Brain microvascular endothelial cell (primary cell): ENCODE measurements at regions not wholly inside any gene's neighbourhood (a gene's known extent, or its start where the extent isn't known, plus 50 kb on each side); places are given as distances from the start of the nearest gene placed in this dataset.

Experiments used
- DNase-seq: peaks from one replicate; pipeline ENCODE4 v3.0.0-alpha.2; 2020
- H3K27ac ChIP-seq: fragments of 250-450 bp; sonication (Bioruptor Pico); 2 replicates; pipeline ENCODE4 v1.5.1; 2020; ENCODE audit warnings: mild to moderate bottlenecking, moderate library complexity
- H3K27me3 ChIP-seq: fragments of 250-450 bp; sonication (Bioruptor Pico); replicated peaks from 2 replicates; pipeline ENCODE4 v1.5.1; 2020; ENCODE audit warnings: mild to moderate bottlenecking
- H3K36me3 ChIP-seq: fragments of 250-450 bp; sonication (Bioruptor Pico); replicated peaks from 2 replicates; pipeline ENCODE4 v1.5.1; 2020; ENCODE audit warnings: mild to moderate bottlenecking
- H3K4me3 ChIP-seq: 2 replicates; pipeline ENCODE4 v1.5.1; 2011; ENCODE audit warnings: low read depth, mild to moderate bottlenecking, control low read depth, low read length, moderate library complexity
- in situ Hi-C: cut with HindIII; loops from 2 replicates; pipeline ENCODE4 v1.10.0; 2017; ENCODE audit warnings: low sequenced_read_pairs, low pct_ligation_motif_present
- TF ChIP-seq, protein P1 (sequence below): IDR thresholded peaks from 2 replicates; pipeline ENCODE4 v1.5.1; 2011; ENCODE audit warnings: low read depth, mild to moderate bottlenecking, moderate library complexity, low read length, control low read depth, inconsistent platforms; ENCODE audit errors: missing control alignments

DNA sequence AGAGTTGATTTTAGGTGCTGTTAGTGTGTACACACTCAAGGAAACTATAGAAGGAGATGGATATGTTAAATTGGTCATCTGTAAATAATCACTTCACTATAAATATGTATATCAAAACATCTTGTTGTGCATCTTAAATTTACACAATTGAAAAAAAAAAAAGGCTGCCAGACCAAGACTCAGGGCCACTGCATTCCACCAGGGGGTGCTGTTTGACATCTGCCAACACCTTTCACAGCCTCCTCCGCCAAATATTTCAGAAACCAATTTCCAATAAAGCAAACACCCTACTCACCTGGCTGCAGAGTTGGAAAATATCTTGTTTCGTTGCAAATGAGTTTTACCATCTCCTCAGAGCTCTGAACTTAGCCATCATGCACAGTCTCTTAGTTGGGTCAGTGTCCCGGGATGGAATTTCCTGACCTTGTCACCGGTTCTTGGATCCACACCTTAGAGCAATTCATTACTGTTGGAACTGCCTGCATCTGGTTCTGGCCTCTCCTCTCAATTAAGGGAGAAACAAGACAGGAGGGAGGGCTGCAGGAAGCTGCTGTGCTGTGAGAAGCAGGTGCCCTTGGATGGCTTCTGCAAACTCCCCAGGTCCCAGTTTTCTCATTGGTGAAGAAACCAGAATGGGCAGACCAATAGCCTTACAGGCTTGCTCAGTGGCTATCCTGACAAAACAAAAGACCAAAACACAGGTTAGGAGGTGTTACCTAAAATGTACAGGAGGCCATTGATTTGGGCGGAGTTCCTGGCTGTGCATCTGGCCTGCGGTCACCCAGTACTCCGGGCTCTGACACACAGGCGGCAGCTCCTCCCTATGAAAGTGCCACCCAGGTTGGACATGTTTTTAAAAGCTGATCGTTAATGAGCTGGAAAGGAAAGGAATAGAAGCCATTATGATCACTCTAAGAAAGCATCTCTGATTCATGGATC is 746.6 kb downstream of the UQCRFS1 start:
- Histone ChIP-seq H3K36me3 (no peaks in the 10 kb centered on the region), H3K27ac (no peak overlapping the region), H3K4me3 (no peak overlapping the region), H3K27me3 (no peaks in the 10 kb centered on the region)
- DNase-seq: peak; percentile 14
- TF ChIP-seq, protein P1, sequence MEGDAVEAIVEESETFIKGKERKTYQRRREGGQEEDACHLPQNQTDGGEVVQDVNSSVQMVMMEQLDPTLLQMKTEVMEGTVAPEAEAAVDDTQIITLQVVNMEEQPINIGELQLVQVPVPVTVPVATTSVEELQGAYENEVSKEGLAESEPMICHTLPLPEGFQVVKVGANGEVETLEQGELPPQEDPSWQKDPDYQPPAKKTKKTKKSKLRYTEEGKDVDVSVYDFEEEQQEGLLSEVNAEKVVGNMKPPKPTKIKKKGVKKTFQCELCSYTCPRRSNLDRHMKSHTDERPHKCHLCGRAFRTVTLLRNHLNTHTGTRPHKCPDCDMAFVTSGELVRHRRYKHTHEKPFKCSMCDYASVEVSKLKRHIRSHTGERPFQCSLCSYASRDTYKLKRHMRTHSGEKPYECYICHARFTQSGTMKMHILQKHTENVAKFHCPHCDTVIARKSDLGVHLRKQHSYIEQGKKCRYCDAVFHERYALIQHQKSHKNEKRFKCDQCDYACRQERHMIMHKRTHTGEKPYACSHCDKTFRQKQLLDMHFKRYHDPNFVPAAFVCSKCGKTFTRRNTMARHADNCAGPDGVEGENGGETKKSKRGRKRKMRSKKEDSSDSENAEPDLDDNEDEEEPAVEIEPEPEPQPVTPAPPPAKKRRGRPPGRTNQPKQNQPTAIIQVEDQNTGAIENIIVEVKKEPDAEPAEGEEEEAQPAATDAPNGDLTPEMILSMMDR: peak; percentile 87
- in situ Hi-C loops: no loop called here

DNA sequence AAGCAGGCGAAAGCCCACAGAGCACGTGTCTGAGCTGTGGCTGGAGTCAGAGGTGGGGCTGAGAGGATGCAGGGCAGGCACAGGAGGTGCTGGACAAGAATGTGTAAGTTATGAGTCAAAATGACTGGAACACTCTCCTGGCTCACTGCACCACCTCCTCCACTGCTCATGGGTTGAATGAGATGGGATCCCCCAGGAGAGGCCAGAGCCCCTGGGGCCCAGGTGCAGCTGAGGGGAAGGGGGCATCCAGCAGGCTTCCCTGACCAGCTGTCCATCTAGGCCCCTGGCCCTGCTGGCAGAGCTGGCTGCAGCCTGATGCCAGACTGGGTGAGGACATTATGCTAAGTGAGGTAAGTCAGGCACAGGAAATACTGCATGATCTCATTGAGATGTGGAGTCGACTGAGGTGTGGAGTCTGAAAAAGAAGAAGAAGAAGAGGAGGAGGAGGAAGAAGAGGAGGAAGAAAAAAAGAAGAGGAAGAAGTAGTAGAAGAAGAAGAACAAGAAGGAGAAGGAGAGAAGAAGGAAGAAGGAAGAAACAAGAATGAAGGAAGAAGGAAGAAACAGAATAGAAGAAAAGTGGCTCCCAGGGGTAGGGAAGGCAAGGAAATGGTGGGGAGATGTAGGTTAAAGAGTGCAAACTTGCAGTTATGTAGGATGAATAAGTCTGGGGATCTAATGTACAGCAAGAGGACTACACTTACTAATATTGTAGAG is 747.4 kb downstream of the UQCRFS1 start:
- Histone ChIP-seq H3K4me3 (no peak overlapping the region), H3K27ac (no peak overlapping the region), H3K27me3 (no peaks in the 10 kb centered on the region), H3K36me3 (no peaks in the 10 kb centered on the region)
- in situ Hi-C loops: no loop called here
- TF ChIP-seq, protein P1: no peak
- DNase-seq: no peak

DNA sequence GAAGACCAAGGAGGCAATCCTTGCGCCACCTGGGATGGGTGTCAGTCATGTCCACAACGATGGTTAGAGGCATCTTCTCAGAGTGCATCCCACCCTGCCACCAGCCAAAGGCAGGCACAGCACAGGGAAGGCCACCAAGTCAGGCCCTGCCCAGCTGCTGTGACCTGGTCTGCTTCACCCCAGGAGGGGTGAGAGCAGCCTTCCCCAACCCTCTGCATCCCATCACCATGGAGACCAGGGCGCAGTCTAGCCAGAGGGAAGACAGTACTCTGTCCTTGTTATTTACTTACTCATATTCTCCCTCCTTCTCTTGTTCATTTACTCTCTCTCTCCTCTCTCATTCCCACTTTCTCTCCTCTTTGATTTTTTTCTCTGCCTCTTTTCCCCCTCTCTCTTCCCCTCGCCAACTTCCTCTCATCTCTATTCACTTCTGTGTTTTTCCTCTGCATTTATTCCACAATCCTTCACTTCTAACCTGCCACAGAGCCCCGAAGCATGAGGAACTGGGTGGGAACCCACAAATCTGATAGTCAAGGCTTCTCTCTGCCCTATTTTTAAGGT is 749.4 kb downstream of the UQCRFS1 start:
- TF ChIP-seq, protein P1: no peak
- in situ Hi-C loops: no loop called here
- H3K36me3 ChIP-seq: no peaks in the 10 kb centered on the region

DNA sequence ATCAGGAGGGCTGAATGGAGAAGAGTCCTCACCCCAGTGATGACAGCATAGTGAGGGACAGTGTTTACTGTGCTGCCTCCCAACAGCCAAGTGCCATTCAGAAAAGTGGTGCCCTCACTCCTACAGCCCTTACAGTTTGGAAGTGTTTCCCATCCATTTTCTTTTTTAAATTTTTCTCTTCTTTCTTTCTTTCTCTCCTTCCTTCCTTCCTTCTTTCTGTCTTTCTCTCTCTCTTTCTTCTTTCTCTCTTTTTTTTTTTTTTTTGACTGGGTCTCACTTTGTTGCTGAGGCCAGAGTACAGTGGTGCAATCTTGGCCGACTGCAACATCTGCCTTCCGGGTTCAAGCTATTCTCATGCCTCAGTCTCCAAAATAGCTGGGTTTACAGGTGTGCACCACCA is 755.3 kb downstream of the UQCRFS1 start:
- DNase-seq: no peak
- no peak overlapping the region for H3K27ac ChIP-seq
- no peak overlapping the region for H3K4me3 ChIP-seq
- no peaks in the 10 kb centered on the region for H3K36me3 ChIP-seq
- no peaks in the 10 kb centered on the region for H3K27me3 ChIP-seq
- in situ Hi-C loops: no loop called here
- TF ChIP-seq, protein P1: no peak

More for the DNA sequence above, 749.4 kb downstream of the UQCRFS1 start:
- H3K27me3 ChIP-seq: no peaks in the 10 kb centered on the region
- H3K27ac ChIP-seq: no peak overlapping the region
- H3K4me3 ChIP-seq: no peak overlapping the region
- no peak for DNase-seq

DNA sequence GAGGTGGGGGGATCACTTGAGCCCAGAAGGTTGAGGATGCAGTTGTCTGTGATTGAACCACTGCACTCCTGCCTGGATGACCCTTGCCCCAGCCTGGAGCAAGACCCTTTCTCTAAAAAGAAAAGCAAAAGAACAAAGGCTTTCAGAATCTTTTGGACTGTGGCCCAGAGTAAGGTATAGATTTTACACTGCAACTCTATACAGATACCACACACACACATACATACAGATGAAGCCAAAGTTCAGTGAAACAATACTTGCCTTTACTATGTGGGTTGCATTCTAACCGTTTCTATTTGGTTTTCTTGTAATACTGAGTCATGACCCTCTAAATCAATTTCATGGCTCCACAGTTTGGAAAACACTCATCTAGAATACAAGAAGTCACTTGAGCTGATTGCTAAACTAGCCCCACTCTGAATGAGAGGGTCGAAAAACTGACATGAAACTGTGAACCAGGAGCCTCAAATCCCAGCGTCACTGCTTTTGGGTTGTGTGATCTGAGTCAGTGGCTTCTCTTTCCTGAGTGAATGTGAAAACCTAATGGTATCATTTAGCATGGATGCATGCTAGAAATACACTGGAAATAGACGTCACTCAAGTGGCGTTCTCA is 756.1 kb downstream of the UQCRFS1 start:
- Histone ChIP-seq H3K4me3 (no peak overlapping the region), H3K27ac (no peak overlapping the region), H3K36me3 (no peaks in the 10 kb centered on the region), H3K27me3 (no peaks in the 10 kb centered on the region)
- DNase-seq: no peak
- in situ Hi-C loops: no loop called here
- TF ChIP-seq, protein P1: no peak
